CD4-positive, CD25-positive, alpha-beta regulatory T cell (primary cell): ENCODE measurements at regions not wholly inside any gene's neighbourhood (a gene's known extent, or its start where the extent isn't known, plus 50 kb on each side); places are given as distances from the start of the nearest gene placed in this dataset.

Source experiments
- ATAC-seq, 2 donors: fragments of 150-1000 bp; cut with Tn5 transposase; one replicate each; pipeline ENCODE4 v1.10.0; 2021; ENCODE audit warnings: low read depth in 2 of 2, moderate number of reproducible peaks in 2 of 2, moderate library complexity in 1 of 2
- DNase-seq, 3 donors: peaks; one replicate each; pipeline versions ENCODE4 v3.0.0 to v3.0.0-alpha.2; 2012 to 2022; ENCODE audit warnings: mixed read lengths in 1 of 3
- H3K27ac ChIP-seq: one replicate; pipeline ENCODE4 v1.7.0; 2013; ENCODE audit warnings: mild to moderate bottlenecking, low read length; ENCODE audit not compliant: insufficient read depth, poor library complexity, severe bottlenecking
- H3K27me3 ChIP-seq: one replicate; pipeline ENCODE4 v1.7.0; 2013; ENCODE audit warnings: low read length; ENCODE audit not compliant: control insufficient read depth, insufficient read depth
- H3K36me3 ChIP-seq: one replicate; pipeline ENCODE4 v1.7.0; 2013; ENCODE audit warnings: mild to moderate bottlenecking, low read length, moderate library complexity; ENCODE audit not compliant: control insufficient read depth, insufficient read depth
- H3K4me1 ChIP-seq: 2 replicates; pipeline ENCODE4 v1.7.0; 2013; ENCODE audit warnings: mild to moderate bottlenecking, low read length; ENCODE audit not compliant: insufficient read depth, control insufficient read depth, poor library complexity, severe bottlenecking
- H3K4me3 ChIP-seq: one replicate; pipeline ENCODE4 v1.7.0; 2013; ENCODE audit warnings: low read depth, mild to moderate bottlenecking, low read length, moderate library complexity
- H3K9me3 ChIP-seq, 2 experiments: 1 replicate in 1 of 2; 2 replicates in 1 of 2; pipeline ENCODE4 v1.7.0; 2013; ENCODE audit warnings: low read length in 2 of 2, mild to moderate bottlenecking in 1 of 2, moderate library complexity in 1 of 2; ENCODE audit not compliant: control insufficient read depth in 2 of 2
- H3K27ac Mint-ChIP-seq, 3 donors: one replicate each; pipeline ENCODE4 v1.8.0; 2020 to 2022; ENCODE audit warnings: mild to moderate bottlenecking in 3 of 3, mixed read lengths in 3 of 3, moderate library complexity in 2 of 3
- H3K27me3 Mint-ChIP-seq: one replicate; pipeline ENCODE4 v1.8.0; 2022; ENCODE audit warnings: mild to moderate bottlenecking, mixed read lengths
- H3K36me3 Mint-ChIP-seq: one replicate; pipeline ENCODE4 v1.8.0; 2020; ENCODE audit warnings: mixed read lengths
- H3K4me1 Mint-ChIP-seq, 4 donors: one replicate each; pipeline ENCODE4 v1.8.0; 2020 to 2022; ENCODE audit warnings: mixed read lengths in 4 of 4, mild to moderate bottlenecking in 1 of 4
- H3K4me3 Mint-ChIP-seq, 4 donors: one replicate each; pipeline ENCODE4 v1.8.0; 2020 to 2022; ENCODE audit warnings: mild to moderate bottlenecking in 4 of 4, mixed read lengths in 4 of 4, moderate library complexity in 3 of 4
- H3K9me3 Mint-ChIP-seq, 7 donors: one replicate each; pipeline ENCODE4 v1.8.0; 2020 to 2022; ENCODE audit warnings: mixed read lengths in 7 of 7, mild to moderate bottlenecking in 3 of 7, moderate library complexity in 2 of 7

- Histone ChIP-seq H3K4me1 (no peaks in the 10 kb centered on the region), H3K27me3 (no peaks in the 10 kb centered on the region), H3K27ac (no peak overlapping the region), H3K9me3 (peaks cover 0 to 4% of the 10 kb centered on the region in 2 experiments), H3K4me3 (no peak overlapping the region), H3K36me3 (no peaks in the 10 kb centered on the region)
- Mint-ChIP-seq H3K27me3 (no peaks in the 10 kb centered on the region), H3K9me3 (peaks cover 2 to 23% (median 14%) of the 10 kb centered on the region in 7 donors), H3K4me3 (no peak overlapping the region), H3K36me3 (peaks cover 3% of the 10 kb centered on the region), H3K27ac (no peak overlapping the region), H3K4me1 (no peaks in the 10 kb centered on the region)
- DNase-seq: no peak
- ATAC-seq: no peak
These were observed 135.2 kb upstream of the ACVR2A start for GRCh38 chr2:147709655-147710054.

GRCh38 chr2:147703171-147703570 is 141.7 kb upstream of the ACVR2A start:
- Histone ChIP-seq H3K36me3 (no peaks in the 10 kb centered on the region), H3K27me3 (no peaks in the 10 kb centered on the region), H3K4me1 (no peaks in the 10 kb centered on the region), H3K4me3 (no peak overlapping the region), H3K27ac (no peak overlapping the region), H3K9me3 (no peaks in the 10 kb centered on the region)
- no peak for ATAC-seq
- Mint-ChIP-seq H3K27me3 (peaks cover 3% of the 10 kb centered on the region), H3K4me1 (no peaks in the 10 kb centered on the region), H3K27ac (no peak overlapping the region), H3K9me3 (peaks cover 0 to 7% (median 2%) of the 10 kb centered on the region in 7 donors), H3K36me3 (no peaks in the 10 kb centered on the region), H3K4me3 (no peak overlapping the region)
- DNase-seq: no peak

DNA sequence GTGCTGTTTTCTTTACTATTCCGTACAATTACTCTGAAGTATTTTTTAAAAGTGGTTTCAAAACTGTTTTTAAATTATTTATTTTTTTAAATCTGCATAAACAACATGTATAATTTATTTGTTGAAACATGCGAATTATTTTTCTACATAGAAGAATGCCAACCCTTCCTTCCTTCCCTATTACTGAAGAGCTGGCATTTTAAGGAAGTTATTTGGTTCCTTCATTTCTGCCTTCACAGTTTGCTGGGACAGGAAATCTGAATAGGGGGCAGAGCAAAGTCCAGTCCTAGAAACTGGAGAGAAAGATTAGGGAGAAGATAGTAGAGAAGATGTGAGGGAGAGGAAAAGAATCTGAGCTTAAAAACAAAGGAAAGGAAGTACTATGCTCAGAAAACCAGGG is 146.7 kb upstream of the ACVR2A start:
- DNase-seq: no peak
- Histone ChIP-seq H3K9me3 (no peaks in the 10 kb centered on the region), H3K4me3 (no peak overlapping the region), H3K36me3 (no peaks in the 10 kb centered on the region), H3K27ac (no peak overlapping the region), H3K27me3 (peaks cover 3% of the 10 kb centered on the region), H3K4me1 (no peaks in the 10 kb centered on the region)
- Mint-ChIP-seq H3K4me3 (no peak overlapping the region), H3K4me1 (no peaks in the 10 kb centered on the region), H3K27me3 (peaks cover 4% of the 10 kb centered on the region), H3K9me3 (peaks cover 0 to 4% (median 0%) of the 10 kb centered on the region in 7 donors), H3K27ac (no peak overlapping the region), H3K36me3 (no peaks in the 10 kb centered on the region)
- no peak for ATAC-seq

GRCh38 chr2:147696426-147696825 is 148.4 kb upstream of the ACVR2A start:
- Mint-ChIP-seq H3K9me3 (peaks cover 0 to 4% (median 0%) of the 10 kb centered on the region in 7 donors), H3K27ac (no peak overlapping the region), H3K36me3 (no peaks in the 10 kb centered on the region), H3K27me3 (peaks cover 4% of the 10 kb centered on the region), H3K4me1 (no peaks in the 10 kb centered on the region), H3K4me3 (no peak overlapping the region)
- no peak for DNase-seq
- H3K4me3 ChIP-seq: no peak overlapping the region
- H3K27me3 ChIP-seq: peaks cover 3% of the 10 kb centered on the region
- H3K9me3 ChIP-seq: no peaks in the 10 kb centered on the region
- no peak for ATAC-seq
- H3K4me1 ChIP-seq: no peaks in the 10 kb centered on the region
- H3K27ac ChIP-seq: no peak overlapping the region
- H3K36me3 ChIP-seq: no peaks in the 10 kb centered on the region

GRCh38 chr2:147689220-147689909 is 155.5 kb upstream of the ACVR2A start:
- H3K4me3 Mint-ChIP-seq: no peak overlapping the region
- Histone ChIP-seq H3K36me3 (no peaks in the 10 kb centered on the region), H3K4me1 (no peaks in the 10 kb centered on the region), H3K4me3 (no peak overlapping the region), H3K27me3 (peaks cover 4% of the 10 kb centered on the region), H3K9me3 (no peaks in the 10 kb centered on the region), H3K27ac (no peak overlapping the region)
- H3K4me1 Mint-ChIP-seq: no peaks in the 10 kb centered on the region
- H3K9me3 Mint-ChIP-seq: peaks cover 0 to 2% (median 0%) of the 10 kb centered on the region in 7 donors
- no peaks in the 10 kb centered on the region for H3K27me3 Mint-ChIP-seq
- peak overlapping the region in 1 of 3 donors; percentile 14 for H3K27ac Mint-ChIP-seq
- H3K36me3 Mint-ChIP-seq: no peaks in the 10 kb centered on the region
- ATAC-seq (peak in 1 of 2 donors; percentile 37), DNase-seq (no peak)

- Histone ChIP-seq H3K27me3 (peaks cover 4% of the 10 kb centered on the region), H3K9me3 (no peaks in the 10 kb centered on the region), H3K36me3 (no peaks in the 10 kb centered on the region), H3K4me1 (no peaks in the 10 kb centered on the region), H3K27ac (no peak overlapping the region), H3K4me3 (no peak overlapping the region)
- Mint-ChIP-seq H3K4me1 (no peaks in the 10 kb centered on the region), H3K27me3 (no peaks in the 10 kb centered on the region), H3K4me3 (no peak overlapping the region), H3K9me3 (peaks cover 0 to 2% (median 0%) of the 10 kb centered on the region in 7 donors), H3K36me3 (no peaks in the 10 kb centered on the region), H3K27ac (no peak overlapping the region)
- DNase-seq (no peak), ATAC-seq (no peak)
These were observed 156.6 kb upstream of the ACVR2A start for GRCh38 chr2:147688242-147688641.

GRCh38 chr2:147686365-147686764 is 158.5 kb upstream of the ACVR2A start:
- no peak overlapping the region for H3K27ac ChIP-seq
- H3K9me3 Mint-ChIP-seq: peaks cover 0 to 2% (median 0%) of the 10 kb centered on the region in 7 donors
- no peaks in the 10 kb centered on the region for H3K27me3 Mint-ChIP-seq
- no peak for ATAC-seq
- no peak overlapping the region for H3K27ac Mint-ChIP-seq
- peaks cover 4% of the 10 kb centered on the region for H3K27me3 ChIP-seq
- no peaks in the 10 kb centered on the region for H3K4me1 Mint-ChIP-seq
- no peak overlapping the region for H3K4me3 ChIP-seq
- H3K36me3 ChIP-seq: no peaks in the 10 kb centered on the region
- no peaks in the 10 kb centered on the region for H3K9me3 ChIP-seq
- H3K4me1 ChIP-seq: no peaks in the 10 kb centered on the region
- H3K4me3 Mint-ChIP-seq: no peak overlapping the region
- H3K36me3 Mint-ChIP-seq: no peaks in the 10 kb centered on the region
- DNase-seq: no peak

GRCh38 chr2:147684903-147685302 is 159.9 kb upstream of the ACVR2A start:
- Mint-ChIP-seq H3K4me3 (no peak overlapping the region), H3K4me1 (no peaks in the 10 kb centered on the region), H3K27me3 (no peaks in the 10 kb centered on the region), H3K9me3 (peaks cover 0 to 2% (median 0%) of the 10 kb centered on the region in 7 donors), H3K27ac (peak overlapping the region in 1 of 3 donors; percentile 54), H3K36me3 (no peaks in the 10 kb centered on the region)
- ATAC-seq (no peak), DNase-seq (no peak)
- Histone ChIP-seq H3K36me3 (no peaks in the 10 kb centered on the region), H3K9me3 (no peaks in the 10 kb centered on the region), H3K4me3 (no peak overlapping the region), H3K27ac (no peak overlapping the region), H3K4me1 (no peaks in the 10 kb centered on the region), H3K27me3 (no peaks in the 10 kb centered on the region)
